NCI-H1417 (cell line): ENCODE measurements at regions not wholly inside any gene's neighbourhood (a gene's known extent, or its start where the extent isn't known, plus 50 kb on each side); places are given as distances from the start of the nearest gene placed in this dataset.

Experiments used
- DNase-seq, 3 experiments: peaks; one replicate each; lab custom pipeline; 2025; lab: John Stamatoyannopoulos, UW

DNA sequence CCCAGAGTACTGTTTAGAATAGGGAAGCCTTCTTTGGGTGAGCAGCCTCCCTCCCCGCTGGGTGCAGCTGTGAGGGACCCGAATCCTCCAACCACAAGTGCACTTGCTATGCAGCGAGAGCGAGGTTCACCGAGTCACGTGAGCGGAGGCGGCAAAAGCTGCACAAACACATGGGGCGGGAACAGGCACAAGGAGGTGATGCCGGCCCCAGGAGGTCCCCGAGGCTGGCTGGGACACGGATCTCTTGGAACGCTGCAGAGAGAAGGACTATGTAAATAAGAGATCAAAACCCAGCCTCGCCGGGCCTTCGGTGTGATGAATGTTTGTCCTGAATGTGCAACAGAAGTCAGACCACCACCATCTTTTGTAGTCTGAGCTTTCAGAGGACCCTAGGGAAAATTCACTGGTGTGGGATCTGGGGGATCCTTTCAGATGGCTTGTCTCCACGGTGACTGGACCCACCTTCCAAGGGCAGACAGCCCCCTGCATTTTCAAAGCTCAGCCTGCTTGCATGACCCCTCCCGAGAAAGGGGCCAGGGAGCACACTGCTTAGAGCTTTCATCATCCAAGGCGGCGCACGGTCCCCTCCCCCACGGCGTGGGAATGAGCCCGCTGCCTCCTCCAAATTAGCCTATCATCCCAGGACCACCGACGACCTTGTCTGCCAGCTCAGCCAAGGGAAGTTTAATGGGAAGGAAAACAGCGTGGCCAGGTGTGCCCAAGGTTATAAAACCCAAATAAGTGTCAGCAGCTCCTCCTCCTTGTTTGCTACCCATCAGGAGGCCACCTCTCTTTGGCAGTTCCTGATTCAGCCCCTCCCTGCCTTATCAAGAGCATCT is 327.7 kb downstream of the CXCL12 start:
- DNase-seq: peak in 1 of 3 experiments; percentile 14

- DNase-seq: no peak
Measured at GRCh38 chr10:44056206-44056605, 328.7 kb downstream of the CXCL12 start.

- DNase-seq: no peak
Measured at GRCh38 chr10:44054046-44054445, 330.9 kb downstream of the CXCL12 start.

- DNase-seq: no peak
Measured at GRCh38 chr10:44053391-44053790, 331.5 kb downstream of the CXCL12 start.

GRCh38 chr10:44051584-44052385 is 333.1 kb downstream of the CXCL12 start:
- DNase-seq: no peak

GRCh38 chr10:44051091-44051490 is 333.8 kb downstream of the CXCL12 start:
- DNase-seq: no peak

DNA sequence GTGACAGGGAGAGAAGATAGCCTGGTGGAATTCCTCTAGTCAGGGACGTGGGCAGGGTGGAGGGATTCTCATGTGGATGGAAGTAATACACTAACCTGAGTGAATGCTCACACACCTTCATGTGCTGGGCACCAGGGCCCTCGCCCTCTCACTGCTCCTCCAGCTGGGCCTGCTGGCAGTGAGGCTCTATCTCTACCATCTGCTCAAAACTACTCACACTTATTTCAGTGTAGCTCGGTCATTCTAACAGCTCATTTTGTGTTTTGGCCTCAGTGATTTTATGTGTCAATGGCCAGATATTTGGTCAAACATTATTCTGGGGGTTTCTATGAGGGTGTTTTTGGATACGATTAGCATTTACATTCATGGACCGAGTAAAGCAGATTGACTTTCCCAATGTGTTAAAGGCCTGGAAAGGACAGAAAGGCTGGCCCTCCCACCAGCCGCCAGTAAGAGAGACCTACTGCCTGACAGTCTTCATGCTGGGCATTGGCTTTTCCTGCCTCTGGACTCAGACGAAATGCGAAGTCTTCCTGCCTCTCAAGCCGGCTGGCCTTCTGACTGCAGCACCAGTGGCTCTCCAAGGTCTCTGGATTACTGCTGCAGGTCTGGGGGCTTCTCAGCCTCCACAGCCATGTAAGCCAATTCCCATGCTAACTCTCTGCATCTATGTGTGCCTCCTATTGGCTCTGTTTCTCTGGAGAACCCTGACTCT is 335.4 kb downstream of the CXCL12 start:
- no peak for DNase-seq

GRCh38 chr10:44047361-44047760 is 337.5 kb downstream of the CXCL12 start:
- DNase-seq: no peak

DNA sequence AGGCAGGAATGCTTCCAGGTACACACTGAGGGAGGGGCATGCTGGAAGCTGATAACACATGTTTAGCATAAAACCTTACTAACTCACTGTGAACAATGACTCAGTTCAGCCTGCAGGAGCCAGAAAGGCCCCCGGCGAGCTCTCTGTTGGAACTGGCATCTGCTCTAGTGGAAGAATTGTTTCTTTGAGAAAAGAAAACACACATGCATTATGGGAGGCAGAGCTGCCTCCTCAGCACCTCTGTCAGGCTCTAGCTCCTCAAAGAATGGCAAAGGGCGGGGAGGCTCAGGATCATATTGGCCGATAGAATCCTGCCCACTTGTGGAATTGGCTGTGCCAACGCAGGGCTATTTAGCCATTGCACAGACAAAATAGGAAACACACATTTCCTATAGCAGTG is 338.3 kb downstream of the CXCL12 start:
- DNase-seq: no peak

GRCh38 chr10:44045020-44045419 is 339.9 kb downstream of the CXCL12 start:
- no peak for DNase-seq

GRCh38 chr10:44044549-44044948 is 340.3 kb downstream of the CXCL12 start:
- DNase-seq: no peak

DNA sequence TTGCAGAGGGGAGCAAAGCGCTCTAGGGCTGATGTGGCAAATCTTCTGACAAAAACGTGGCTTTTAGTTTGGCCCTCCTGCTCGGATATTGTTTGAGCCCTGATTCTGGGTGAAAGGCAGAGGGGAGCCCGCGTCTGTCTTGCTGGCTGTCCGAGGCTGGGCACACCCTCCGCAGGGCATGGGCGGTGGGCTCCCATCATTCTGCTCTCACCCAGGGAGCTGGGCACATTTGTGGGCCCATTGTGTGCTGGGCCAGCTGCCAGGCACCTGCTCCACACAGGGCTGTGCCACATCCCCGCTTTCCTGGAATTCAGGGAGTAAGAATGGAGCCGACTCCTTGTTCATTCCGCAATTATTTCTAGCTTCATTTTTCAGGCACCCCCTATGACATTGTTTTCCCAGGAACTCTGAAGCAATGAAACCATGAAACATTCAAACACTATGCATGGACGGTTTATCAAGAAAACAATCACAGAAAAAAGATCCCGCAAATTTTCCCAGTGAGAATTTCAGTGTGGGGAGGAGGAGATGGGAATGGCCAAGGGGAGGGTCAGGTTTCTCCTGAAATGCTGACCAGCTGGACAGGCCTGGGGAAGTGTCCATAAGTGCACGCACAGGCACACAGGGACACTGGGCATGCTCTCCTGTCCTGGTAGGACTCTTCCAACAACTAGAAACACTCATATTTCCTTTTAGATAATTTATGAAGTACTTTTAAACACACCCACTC is 341.1 kb downstream of the CXCL12 start:
- DNase-seq: no peak

DNA sequence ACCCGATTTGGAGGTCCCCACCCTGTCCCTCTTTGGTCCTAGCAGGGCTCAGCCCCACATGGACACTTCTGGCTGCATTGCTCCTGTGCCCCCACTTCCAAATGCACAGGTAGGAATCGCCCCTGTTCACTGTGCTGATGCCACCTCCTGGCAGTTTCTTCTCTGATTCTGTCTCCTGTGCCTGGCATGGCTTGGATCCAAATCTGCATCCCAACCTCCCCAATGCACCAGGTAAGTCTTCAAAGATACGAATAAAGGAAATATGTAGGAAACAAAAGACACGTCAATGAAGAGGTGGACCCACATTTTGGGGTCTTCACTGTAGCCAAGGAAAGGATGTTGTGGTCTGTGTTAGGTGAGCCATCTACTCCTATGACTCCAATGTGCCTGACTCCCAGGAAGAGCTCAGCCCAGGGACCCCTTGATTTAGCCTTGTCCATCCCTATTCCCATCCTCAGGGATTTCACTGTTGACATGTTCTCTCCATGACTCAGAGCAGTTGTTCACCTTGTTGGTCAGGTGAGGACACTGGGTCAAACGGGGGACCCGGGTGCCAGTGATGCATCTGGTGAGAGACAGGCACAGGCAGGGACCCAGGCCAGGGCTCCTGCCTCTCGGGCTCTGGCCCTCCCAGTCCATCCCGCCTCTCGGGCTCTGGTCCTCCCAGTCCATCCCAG is 341.8 kb downstream of the CXCL12 start:
- DNase-seq: no peak

DNA sequence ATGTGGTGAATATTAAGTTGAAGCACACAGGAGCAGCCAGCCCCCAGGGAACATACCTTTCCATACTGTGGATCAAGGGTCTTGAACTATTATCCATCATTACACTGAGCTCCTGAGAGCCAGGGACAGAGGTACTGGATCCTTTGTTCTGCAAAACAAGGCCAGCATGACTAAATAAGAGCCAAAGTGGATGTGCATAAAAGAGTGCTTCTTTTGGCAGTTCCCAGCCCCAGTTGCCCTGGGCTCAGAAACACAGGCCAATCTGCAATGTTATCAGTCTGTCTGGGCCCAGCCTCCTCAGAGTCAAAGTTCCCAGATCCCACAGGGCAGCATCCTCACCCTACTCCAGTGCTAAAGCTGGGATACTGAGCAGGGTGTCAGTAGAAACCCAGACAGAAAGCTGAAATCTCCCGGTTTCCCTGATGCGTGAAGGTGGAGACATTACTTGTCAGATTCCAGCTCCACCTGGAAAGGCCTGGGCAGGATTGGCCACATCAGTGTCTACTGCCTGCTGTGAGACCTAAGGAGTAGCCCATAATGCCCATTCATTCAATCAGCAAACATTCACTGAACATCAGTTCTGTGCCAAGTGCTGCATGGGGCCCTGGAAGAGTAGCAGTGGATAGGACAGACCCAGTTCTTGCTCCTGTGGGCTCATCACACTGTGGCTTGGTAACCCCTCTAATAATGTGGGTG is 342.7 kb downstream of the CXCL12 start:
- DNase-seq: no peak

- no peak for DNase-seq
Measured at GRCh38 chr10:44039599-44039998, 345.3 kb downstream of the CXCL12 start.

DNA sequence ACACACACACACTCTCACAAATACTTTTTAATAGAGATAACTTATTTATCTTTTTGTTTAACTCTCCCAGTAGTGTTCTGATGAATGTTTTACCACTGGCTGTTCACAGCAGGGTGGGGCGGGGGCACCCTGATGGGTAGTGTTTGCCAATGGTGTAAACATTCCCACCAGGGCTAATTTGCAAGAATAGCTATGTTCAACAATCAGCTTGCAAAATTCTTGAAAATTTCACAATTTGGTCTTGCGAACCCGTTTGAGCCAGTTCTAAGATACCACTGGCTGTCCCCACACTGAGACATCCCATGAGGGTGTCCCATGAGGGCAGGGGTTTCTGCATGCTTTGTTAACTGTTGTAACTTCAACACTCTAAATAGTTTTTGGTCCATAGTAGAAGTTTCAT is 348.5 kb downstream of the CXCL12 start:
- no peak for DNase-seq

DNA sequence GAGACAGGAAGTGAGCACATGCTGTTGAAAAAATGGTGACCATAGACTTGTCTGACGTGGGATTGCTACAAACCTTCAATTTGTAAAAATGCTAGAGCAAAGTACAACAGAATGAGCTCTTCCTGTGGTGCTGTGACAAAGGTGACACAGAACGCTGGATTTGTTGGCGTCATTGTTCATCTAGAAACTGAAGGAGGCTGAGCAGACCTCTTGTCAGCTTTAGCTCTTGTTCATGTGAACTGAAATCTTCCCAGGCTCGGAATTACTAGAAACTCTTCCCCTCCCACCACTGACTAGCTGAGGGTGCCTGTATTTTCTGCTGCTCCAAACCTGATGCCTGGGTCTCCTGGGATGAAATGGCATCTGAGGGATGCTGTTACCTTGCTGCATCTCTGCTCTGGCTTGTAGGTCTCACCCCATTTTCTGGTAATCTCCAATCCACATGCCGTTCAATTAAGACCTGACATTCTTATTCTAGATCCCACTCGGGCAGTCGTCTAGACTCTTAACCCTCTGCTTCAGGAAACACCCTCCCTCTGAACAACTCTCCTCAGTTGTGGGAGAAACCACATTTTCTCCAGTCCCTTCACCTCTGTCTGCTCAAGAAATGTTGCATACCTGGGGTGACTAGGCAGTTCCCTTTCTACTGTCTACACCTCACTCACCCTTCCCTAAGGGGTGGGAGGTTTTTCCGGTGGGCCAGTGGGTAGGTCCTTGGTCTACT is 349.3 kb downstream of the CXCL12 start:
- DNase-seq: no peak

DNA sequence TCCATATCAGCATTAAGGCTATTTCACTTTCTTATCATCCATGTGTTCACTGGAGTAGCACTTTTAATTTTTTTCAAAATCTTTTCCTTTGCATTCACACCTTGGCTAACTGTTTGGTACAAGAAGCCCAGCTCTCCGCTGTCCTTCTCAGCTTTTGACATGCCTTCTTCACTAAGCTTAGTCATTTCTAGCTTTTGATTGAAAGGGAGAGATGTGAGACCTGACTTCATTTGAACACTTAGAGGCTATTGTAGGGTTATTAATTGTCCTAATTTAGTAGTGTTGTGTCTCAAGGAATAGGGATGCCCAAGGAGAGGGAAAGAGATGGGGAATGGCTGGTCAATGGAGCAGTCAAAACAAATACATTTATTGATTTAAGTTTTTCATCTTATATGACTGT is 350.0 kb downstream of the CXCL12 start:
- no peak for DNase-seq

- DNase-seq: no peak
Measured at GRCh38 chr10:44033008-44033407, 351.9 kb downstream of the CXCL12 start.

GRCh38 chr10:44032216-44032615 is 352.7 kb downstream of the CXCL12 start:
- DNase-seq: no peak
